Smooth muscle cell (in vitro differentiated cells): ENCODE measurements at regions not wholly inside any gene's neighbourhood (a gene's known extent, or its start where the extent isn't known, plus 50 kb on each side); places are given as distances from the start of the nearest gene placed in this dataset.

Source experiments
- DNase-seq: peaks from one replicate; lab custom pipeline; 2025; ENCODE audit not compliant: unreplicated experiment; lab: John Stamatoyannopoulos, UW
- H2AFZ ChIP-seq: fragments of 200-600 bp; sonication (generic); 2 replicates; pipeline ENCODE4 v1.6.0; 2016; ENCODE audit warnings: antibody characterized with exemption, low read depth, mild to moderate bottlenecking
- H3F3A ChIP-seq: fragments of 200-600 bp; sonication (generic); 2 replicates; pipeline ENCODE4 v1.6.0; 2017; ENCODE audit warnings: antibody characterized with exemption, low read depth
- H3K27ac ChIP-seq: fragments of 200-600 bp; sonication (generic); 2 replicates; pipeline ENCODE4 v1.5.1; 2016; ENCODE audit warnings: low read depth, mild to moderate bottlenecking
- H3K27me3 ChIP-seq: fragments of 200-600 bp; sonication (generic); 2 replicates; pipeline ENCODE4 v1.6.1; 2016; ENCODE audit warnings: low read depth, mild to moderate bottlenecking
- H3K36me3 ChIP-seq: fragments of 200-600 bp; sonication (generic); 2 replicates; pipeline ENCODE4 v1.5.1; 2016; ENCODE audit warnings: low read depth
- H3K4me1 ChIP-seq: fragments of 200-600 bp; sonication (generic); 2 replicates; pipeline ENCODE4 v1.5.1; 2016; ENCODE audit warnings: low read depth
- H3K4me2 ChIP-seq: fragments of 200-600 bp; sonication (generic); 2 replicates; pipeline ENCODE4 v1.6.0; 2016; ENCODE audit warnings: mild to moderate bottlenecking
- H3K4me3 ChIP-seq: fragments of 200-600 bp; sonication (generic); 2 replicates; pipeline ENCODE4 v1.5.1; 2016; ENCODE audit warnings: mild to moderate bottlenecking
- H3K79me2 ChIP-seq: fragments of 200-600 bp; sonication (generic); 2 replicates; pipeline ENCODE4 v1.6.0; 2016; ENCODE audit warnings: low read depth, mild to moderate bottlenecking
- H3K9ac ChIP-seq: fragments of 200-600 bp; sonication (generic); 2 replicates; pipeline ENCODE4 v1.6.0; 2016; ENCODE audit warnings: low read depth
- H3K9me3 ChIP-seq: fragments of 200-600 bp; sonication (generic); replicated peaks from 2 replicates; pipeline ENCODE4 v1.5.1; 2016; ENCODE audit warnings: low read depth
- H4K20me1 ChIP-seq: fragments of 200-600 bp; sonication (generic); 2 replicates; pipeline ENCODE4 v1.6.0; 2016; ENCODE audit warnings: low read depth
- CTCF ChIP-seq: fragments of 200-600 bp; sonication (generic); IDR thresholded peaks from 2 replicates; pipeline ENCODE4 v1.5.1; 2017; ENCODE audit warnings: borderline replicate concordance, mild to moderate bottlenecking, antibody characterized with exemption; ENCODE audit not compliant: insufficient read depth, poor library complexity, severe bottlenecking
- WGBS: methylation state at CpG from one replicate; pipeline ENCODE4 v1.1.7; 2016; ENCODE audit warnings: low lambda C conversion rate; 5-methylcytosine and 5-hydroxymethylcytosine counted together

DNA sequence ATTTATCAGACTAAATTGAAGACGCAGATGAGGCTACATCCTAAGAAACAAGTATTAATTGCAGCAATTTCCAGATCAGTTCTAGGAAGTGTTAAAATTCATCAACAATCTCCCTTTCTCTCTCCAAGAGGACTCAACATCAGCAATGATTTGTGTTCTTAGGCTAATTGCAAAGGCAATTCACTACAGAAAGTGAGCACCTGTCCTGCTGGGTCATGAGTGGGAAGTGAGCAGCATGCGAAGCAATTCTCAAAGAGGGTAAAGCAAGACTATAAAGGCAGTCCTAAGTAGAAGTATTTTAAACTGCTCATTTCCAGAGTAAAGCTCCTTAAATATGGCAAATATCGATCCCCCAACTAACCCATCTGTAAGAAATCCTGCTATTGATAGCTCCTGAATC is 1191.0 kb upstream of the ALCAM start:
- H3K27ac ChIP-seq, result no peak overlapping the region
- H3K27me3 ChIP-seq, result no peaks in the 10 kb centered on the region
- H3K79me2 ChIP-seq, result no peaks in the 10 kb centered on the region
- 90% methylated on average over 3 of the region's 3 CpGs for WGBS
- no peaks in the 10 kb centered on the region for H3F3A ChIP-seq
- no peak for DNase-seq
- peak overlapping the region; percentile 23 for H2AFZ ChIP-seq
- no peaks in the 10 kb centered on the region for H3K4me1 ChIP-seq
- no peak overlapping the region for H3K9ac ChIP-seq
- H3K4me3 ChIP-seq, result no peak overlapping the region
- H3K9me3 ChIP-seq, result no peaks in the 10 kb centered on the region
- no peak for TF ChIP-seq CTCF
- no peaks in the 10 kb centered on the region for H3K36me3 ChIP-seq
- H3K4me2 ChIP-seq, result no peak overlapping the region
- H4K20me1 ChIP-seq, result no peaks in the 10 kb centered on the region

DNA sequence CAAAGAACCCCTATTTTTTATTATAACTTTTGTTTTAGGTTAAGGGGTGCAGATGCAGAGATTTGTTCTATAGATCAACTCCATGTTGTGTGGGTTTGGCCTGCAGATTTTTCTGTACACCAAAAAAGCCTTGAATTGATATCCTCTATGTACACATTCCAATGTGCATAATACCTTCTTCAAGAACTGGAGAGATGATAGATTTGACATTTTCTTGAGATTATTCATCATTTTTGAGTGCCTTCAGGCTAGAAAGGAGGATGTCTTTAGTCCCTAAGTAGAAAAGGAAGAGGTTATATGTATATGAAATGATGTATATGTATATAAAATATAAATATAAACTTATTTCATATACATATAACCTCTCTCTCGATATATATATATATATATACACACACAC is 1190.0 kb upstream of the ALCAM start:
- DNase-seq, result no peak
- Histone ChIP-seq H3K4me1 (no peaks in the 10 kb centered on the region), H4K20me1 (no peaks in the 10 kb centered on the region), H3K27ac (no peak overlapping the region), H3K4me3 (no peak overlapping the region), H3K27me3 (no peaks in the 10 kb centered on the region), H3K9ac (no peak overlapping the region), H3K4me2 (no peak overlapping the region), H3K79me2 (no peaks in the 10 kb centered on the region), H3K9me3 (no peaks in the 10 kb centered on the region), H3K36me3 (no peaks in the 10 kb centered on the region), H2AFZ (no peak overlapping the region), H3F3A (no peaks in the 10 kb centered on the region)
- WGBS, result 86% methylated on average over 1 of the region's 1 CpG
- no peak for TF ChIP-seq CTCF

DNA sequence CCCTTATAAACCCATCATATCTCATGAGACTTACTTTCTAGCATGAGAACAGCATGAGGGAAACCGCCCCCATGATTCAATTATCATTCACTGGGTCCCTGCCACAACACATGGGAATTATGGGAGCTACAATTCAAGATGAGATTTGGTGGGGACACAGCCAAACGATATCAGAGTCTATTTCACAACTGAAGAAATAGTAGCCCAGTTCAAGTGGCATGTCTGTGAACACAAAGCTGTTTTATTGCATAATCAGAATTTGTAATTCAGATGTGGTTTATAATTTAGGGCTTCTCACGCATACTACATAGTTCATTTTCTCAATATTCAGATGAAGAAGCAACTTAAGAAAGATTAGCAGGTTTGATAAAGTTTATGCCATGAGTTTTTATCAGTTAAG is 1188.0 kb upstream of the ALCAM start:
- Histone ChIP-seq H3K79me2 (no peaks in the 10 kb centered on the region), H3K27ac (no peak overlapping the region), H3K36me3 (no peaks in the 10 kb centered on the region), H3K9me3 (no peaks in the 10 kb centered on the region), H2AFZ (no peak overlapping the region), H3K27me3 (no peaks in the 10 kb centered on the region), H3K4me3 (no peak overlapping the region), H3K9ac (no peak overlapping the region), H3K4me2 (no peak overlapping the region), H3K4me1 (no peaks in the 10 kb centered on the region), H3F3A (no peaks in the 10 kb centered on the region), H4K20me1 (no peaks in the 10 kb centered on the region)
- 96% methylated on average over 3 of the region's 3 CpGs for WGBS
- no peak for DNase-seq
- TF ChIP-seq CTCF, result no peak

DNA sequence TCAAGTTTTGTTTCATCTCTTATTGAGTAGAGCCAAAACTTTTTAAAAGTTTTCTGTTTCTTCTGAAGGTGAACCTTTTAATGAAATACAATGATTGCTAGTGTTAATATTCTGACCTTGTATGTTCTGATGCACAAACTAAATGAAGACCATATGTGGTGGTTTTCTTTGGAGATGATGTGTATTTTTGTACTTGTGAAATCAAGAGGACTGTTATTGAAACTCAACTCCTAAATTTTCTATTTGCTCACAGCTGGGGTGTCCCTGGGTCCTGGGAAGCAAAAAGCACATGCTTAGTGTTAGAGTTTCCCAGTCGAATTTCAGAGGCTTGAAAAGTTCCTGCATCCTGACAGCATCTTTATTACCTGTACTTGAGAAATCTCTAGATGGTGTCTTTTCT is 1185.8 kb upstream of the ALCAM start:
- H4K20me1 ChIP-seq, result no peaks in the 10 kb centered on the region
- no peak overlapping the region for H3K9ac ChIP-seq
- H3F3A ChIP-seq, result no peaks in the 10 kb centered on the region
- WGBS, result 54% methylated on average over 1 of the region's 1 CpG
- H3K79me2 ChIP-seq, result no peaks in the 10 kb centered on the region
- DNase-seq, result no peak
- H3K4me3 ChIP-seq, result no peak overlapping the region
- H3K9me3 ChIP-seq, result no peaks in the 10 kb centered on the region
- no peak overlapping the region for H3K4me2 ChIP-seq
- no peaks in the 10 kb centered on the region for H3K4me1 ChIP-seq
- no peaks in the 10 kb centered on the region for H3K27me3 ChIP-seq
- no peak overlapping the region for H3K27ac ChIP-seq
- no peak for TF ChIP-seq CTCF
- H3K36me3 ChIP-seq, result no peaks in the 10 kb centered on the region
- H2AFZ ChIP-seq, result no peak overlapping the region
